IMR-90 (cell line): ENCODE measurements at regions not wholly inside any gene's neighbourhood (a gene's known extent, or its start where the extent isn't known, plus 50 kb on each side); places are given as distances from the start of the nearest gene placed in this dataset.
"Not testable (repeated sequence)": the region's sequence is repeated elsewhere in the genome, so short reads cannot be mapped to it uniquely, and the experiment has no call there.

Experiments
- ATAC-seq: fragments of 200-7000 bp; cut with Tn5 transposase; 2 replicates; pipeline ENCODE4 v1.9.1; 2020; ENCODE audit warnings: low read depth, mild to moderate bottlenecking, moderate library complexity
- BruUV-seq: library from RNA; stranded (reverse); fragments of 400-500 nt; replicated peaks from 2 replicates; lab custom pipeline; 2021; lab: Mats Ljungman, UMichigan
- CTCF ChIA-PET: fragments of 300-600 bp; formaldehyde crosslinking; extraction: SDS; loops from one replicate; lab custom pipeline; 2021; ENCODE audit warnings: antibody characterized with exemption; lab: Yijun Ruan, JAX
- POLR2A ChIA-PET: fragments of 300-600 bp; sonication (Branson Sonifier 250); formaldehyde crosslinking; loops from one replicate; lab custom pipeline; 2022; ENCODE audit warnings: antibody characterized with exemption; ENCODE audit not compliant: unreplicated experiment; lab: Charles Lee
- DNase-seq: peaks from one replicate; pipeline ENCODE4 v3.0.0; 2013
- H2AFZ ChIP-seq: replicated peaks from 2 replicates; pipeline ENCODE3; 2013; ENCODE audit warnings: low read length, mild to moderate bottlenecking; ENCODE audit not compliant: poor library complexity
- H2AK5ac ChIP-seq: 2 replicates; pipeline ENCODE4 v1.6.1; 2013; ENCODE audit warnings: low read depth, low read length, inconsistent platforms
- H2AK9ac ChIP-seq: replicated peaks from 2 replicates; pipeline ENCODE3; 2013; ENCODE audit warnings: mild to moderate bottlenecking, low read depth, low read length, moderate library complexity; ENCODE audit not compliant: poor library complexity
- H2BK120ac ChIP-seq: 2 replicates; pipeline ENCODE4 v1.6.1; 2013; ENCODE audit warnings: low read depth, low read length, inconsistent platforms
- H2BK15ac ChIP-seq: 3 replicates; pipeline ENCODE4 v1.6.1; 2013; ENCODE audit warnings: low read depth, low read length, inconsistent platforms
- H2BK20ac ChIP-seq: 2 replicates; pipeline ENCODE4 v1.6.1; 2013; ENCODE audit warnings: low read depth, mild to moderate bottlenecking, inconsistent platforms, low read length, moderate library complexity
- H2BK5ac ChIP-seq: 2 replicates; pipeline ENCODE4 v1.6.1; 2013; ENCODE audit warnings: mild to moderate bottlenecking, low read depth, low read length, inconsistent platforms; ENCODE audit not compliant: poor library complexity, severe bottlenecking
- H3K14ac ChIP-seq: replicated peaks from 2 replicates; pipeline ENCODE4 v1.6.1; 2013; ENCODE audit warnings: low read depth, low read length, inconsistent platforms
- H3K18ac ChIP-seq: 2 replicates; pipeline ENCODE4 v1.6.1; 2013; ENCODE audit warnings: low read depth, low read length, control low read depth
- H3K23ac ChIP-seq: 2 replicates; pipeline ENCODE4 v1.6.1; 2013; ENCODE audit warnings: low read depth, low read length, inconsistent platforms
- H3K27ac ChIP-seq: 2 replicates; pipeline ENCODE4 v1.5.1; 2013; ENCODE audit warnings: mild to moderate bottlenecking, control low read depth, low read length; ENCODE audit not compliant: insufficient read depth
- H3K27me3 ChIP-seq: 2 replicates; pipeline ENCODE4 v1.6.1; 2013; ENCODE audit warnings: low read length; ENCODE audit not compliant: control insufficient read depth, insufficient read depth
- H3K36me3 ChIP-seq: 2 replicates; pipeline ENCODE4 v1.6.1; 2013; ENCODE audit warnings: low read length, mixed read lengths; ENCODE audit not compliant: control insufficient read depth, insufficient read depth
- H3K4ac ChIP-seq: 2 replicates; pipeline ENCODE4 v1.6.1; 2013; ENCODE audit warnings: low read depth, low read length, inconsistent platforms
- H3K4me1 ChIP-seq: 2 replicates; pipeline ENCODE4 v1.6.1; 2013; ENCODE audit warnings: low read length, mixed read lengths; ENCODE audit not compliant: control insufficient read depth, insufficient read depth
- H3K4me2 ChIP-seq: 2 replicates; pipeline ENCODE4 v1.6.1; 2013; ENCODE audit warnings: low read depth, mild to moderate bottlenecking, control low read depth, low read length, moderate library complexity
- H3K4me3 ChIP-seq: 2 replicates; pipeline ENCODE4 v1.5.1; 2013; ENCODE audit warnings: low read depth, mild to moderate bottlenecking, control low read depth, low read length, moderate library complexity; ENCODE audit not compliant: insufficient read depth
- H3K56ac ChIP-seq: 2 replicates; pipeline ENCODE4 v1.6.1; 2013; ENCODE audit warnings: low read length, inconsistent platforms; ENCODE audit not compliant: insufficient read depth; ENCODE audit errors: extremely low read depth
- H3K79me1 ChIP-seq, 2 experiments: 2 replicates each; pipeline ENCODE4 v1.6.1; 2013; ENCODE audit warnings: low read length in 2 of 2, inconsistent platforms in 1 of 2, low read depth in 1 of 2
- H3K9ac ChIP-seq: 2 replicates; pipeline ENCODE4 v1.6.1; 2013; ENCODE audit warnings: low read depth, low read length, control low read depth
- H3K9me1 ChIP-seq: 2 replicates; pipeline ENCODE4 v1.6.1; 2013; ENCODE audit warnings: low read length, inconsistent platforms; ENCODE audit not compliant: insufficient read depth
- H3K9me3 ChIP-seq: 2 replicates; pipeline ENCODE4 v1.6.1; 2013; ENCODE audit warnings: low read length; ENCODE audit not compliant: control insufficient read depth, insufficient read depth
- H4K20me1 ChIP-seq: 2 replicates; pipeline ENCODE4 v1.6.1; 2013; ENCODE audit warnings: low read length, inconsistent platforms; ENCODE audit not compliant: insufficient read depth
- H4K5ac ChIP-seq: 2 replicates; pipeline ENCODE4 v1.6.1; 2013; ENCODE audit warnings: mild to moderate bottlenecking, low read depth, low read length, control low read depth
- H4K8ac ChIP-seq, 2 experiments: 2 replicates each; pipeline ENCODE4 v1.6.1; 2013; ENCODE audit warnings: low read depth in 2 of 2, low read length in 2 of 2, control low read depth in 1 of 2, inconsistent platforms in 1 of 2
- H4K91ac ChIP-seq: 2 replicates; pipeline ENCODE4 v1.6.1; 2013; ENCODE audit warnings: low read depth, low read length, inconsistent platforms; ENCODE audit not compliant: insufficient read depth
- WGBS, 2 experiments: methylation state at CpG; one replicate each; pipeline versions ENCODE4 v1.1.5 to v1.1.7; 2013; ENCODE audit warnings: missing lambda C conversion rate in 2 of 2; ENCODE audit not compliant: insufficient read length in 1 of 2; ENCODE audit errors: extremely low coverage in 2 of 2; 5-methylcytosine and 5-hydroxymethylcytosine counted together
- dilution Hi-C: fragments of 300-500 bp; cut with HindIII; formaldehyde crosslinking; loops from one replicate; pipeline ENCODE4 v1.14.3; 2018; ENCODE audit warnings: low sequenced_read_pairs; ENCODE audit not compliant: unreplicated experiment
- in situ Hi-C: fragments of 300-500 bp; cut with MboI; formaldehyde crosslinking; loops from 3 replicates; pipeline ENCODE4 v1.14.3; 2019; ENCODE audit warnings: low sequenced_read_pairs, inconsistent platforms, mixed read lengths
- intact Hi-C: fragments of 100-400 bp; cut with micrococcal nuclease; formaldehyde crosslinking; loops from 2 replicates; pipeline ENCODE4 v1.10.0; 2022

DNA sequence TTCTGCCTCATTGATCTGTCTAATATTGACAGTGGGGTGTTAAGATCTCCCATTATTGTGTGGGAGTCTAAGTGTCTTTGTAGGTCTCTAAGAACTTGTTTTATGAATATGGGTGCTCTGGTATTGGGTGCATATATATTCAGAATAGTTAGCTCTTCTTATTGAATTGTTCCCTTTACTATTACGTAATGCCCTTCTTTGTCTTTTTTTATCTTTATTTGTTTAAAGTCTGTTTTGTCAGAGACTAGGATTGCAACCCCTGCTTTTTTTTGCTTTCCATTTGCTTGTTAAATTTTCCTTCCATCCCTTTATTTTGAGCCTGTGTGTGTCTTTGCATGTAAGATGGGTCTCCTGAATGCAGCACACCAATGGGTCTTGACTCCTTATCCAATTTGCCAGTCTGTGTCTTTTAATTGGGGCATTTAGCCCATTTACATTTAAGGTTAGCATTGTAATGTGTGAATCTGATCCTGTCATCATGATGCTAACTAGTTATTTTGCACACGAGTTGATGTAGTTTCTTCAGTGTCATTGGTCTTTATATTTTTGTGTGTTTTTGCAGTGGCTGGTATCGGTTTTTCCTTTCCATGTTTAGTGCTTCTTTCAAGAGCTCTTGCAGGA, 1126.0 kb upstream of the TMEM132C start:
- H2AFZ ChIP-seq, H3K9me1 ChIP-seq, H3K56ac ChIP-seq, H4K20me1 ChIP-seq, H3K4me1 ChIP-seq, in situ Hi-C loops, H3K27me3 ChIP-seq, CTCF ChIA-PET, POLR2A ChIA-PET, H3K14ac ChIP-seq, H3K18ac ChIP-seq, H3K23ac ChIP-seq, H3K27ac ChIP-seq, ATAC-seq, intact Hi-C loops, H2BK5ac ChIP-seq, H3K36me3 ChIP-seq, dilution Hi-C loops, H2AK9ac ChIP-seq, H4K91ac ChIP-seq, H2BK15ac ChIP-seq, H2AK5ac ChIP-seq, H3K4ac ChIP-seq, H4K5ac ChIP-seq, H3K9me3 ChIP-seq, DNase-seq, H4K8ac ChIP-seq, H2BK20ac ChIP-seq, H3K4me2 ChIP-seq, H3K9ac ChIP-seq, BruUV-seq, H3K79me1 ChIP-seq, H2BK120ac ChIP-seq, H3K4me3 ChIP-seq: not testable (repeated sequence)
- WGBS, 2 experiments, result no CpG with 5 or more reads among the region's 3 CpGs
